IMR-90 (cell line): ENCODE measurements at regions not wholly inside any gene's neighbourhood (a gene's known extent, or its start where the extent isn't known, plus 50 kb on each side); places are given as distances from the start of the nearest gene placed in this dataset.

Source experiments
- ATAC-seq: fragments of 200-7000 bp; cut with Tn5 transposase; 2 replicates; pipeline ENCODE4 v1.9.1; 2020; ENCODE audit warnings: low read depth, mild to moderate bottlenecking, moderate library complexity
- BruUV-seq: library from RNA; stranded (reverse); fragments of 400-500 nt; replicated peaks from 2 replicates; lab custom pipeline; 2021; lab: Mats Ljungman, UMichigan
- CTCF ChIA-PET: fragments of 300-600 bp; formaldehyde crosslinking; extraction: SDS; loops from one replicate; lab custom pipeline; 2021; ENCODE audit warnings: antibody characterized with exemption; lab: Yijun Ruan, JAX
- POLR2A ChIA-PET: fragments of 300-600 bp; sonication (Branson Sonifier 250); formaldehyde crosslinking; loops from one replicate; lab custom pipeline; 2022; ENCODE audit warnings: antibody characterized with exemption; ENCODE audit not compliant: unreplicated experiment; lab: Charles Lee
- DNase-seq: peaks from one replicate; pipeline ENCODE4 v3.0.0; 2013
- H2AFZ ChIP-seq: replicated peaks from 2 replicates; pipeline ENCODE3; 2013; ENCODE audit warnings: low read length, mild to moderate bottlenecking; ENCODE audit not compliant: poor library complexity
- H2AK5ac ChIP-seq: 2 replicates; pipeline ENCODE4 v1.6.1; 2013; ENCODE audit warnings: low read depth, low read length, inconsistent platforms
- H2AK9ac ChIP-seq: replicated peaks from 2 replicates; pipeline ENCODE3; 2013; ENCODE audit warnings: mild to moderate bottlenecking, low read depth, low read length, moderate library complexity; ENCODE audit not compliant: poor library complexity
- H2BK120ac ChIP-seq: 2 replicates; pipeline ENCODE4 v1.6.1; 2013; ENCODE audit warnings: low read depth, low read length, inconsistent platforms
- H2BK15ac ChIP-seq: 3 replicates; pipeline ENCODE4 v1.6.1; 2013; ENCODE audit warnings: low read depth, low read length, inconsistent platforms
- H2BK20ac ChIP-seq: 2 replicates; pipeline ENCODE4 v1.6.1; 2013; ENCODE audit warnings: low read depth, mild to moderate bottlenecking, inconsistent platforms, low read length, moderate library complexity
- H2BK5ac ChIP-seq: 2 replicates; pipeline ENCODE4 v1.6.1; 2013; ENCODE audit warnings: mild to moderate bottlenecking, low read depth, low read length, inconsistent platforms; ENCODE audit not compliant: poor library complexity, severe bottlenecking
- H3K14ac ChIP-seq: replicated peaks from 2 replicates; pipeline ENCODE4 v1.6.1; 2013; ENCODE audit warnings: low read depth, low read length, inconsistent platforms
- H3K18ac ChIP-seq: 2 replicates; pipeline ENCODE4 v1.6.1; 2013; ENCODE audit warnings: low read depth, low read length, control low read depth
- H3K23ac ChIP-seq: 2 replicates; pipeline ENCODE4 v1.6.1; 2013; ENCODE audit warnings: low read depth, low read length, inconsistent platforms
- H3K27ac ChIP-seq: 2 replicates; pipeline ENCODE4 v1.5.1; 2013; ENCODE audit warnings: mild to moderate bottlenecking, control low read depth, low read length; ENCODE audit not compliant: insufficient read depth
- H3K27me3 ChIP-seq: 2 replicates; pipeline ENCODE4 v1.6.1; 2013; ENCODE audit warnings: low read length; ENCODE audit not compliant: control insufficient read depth, insufficient read depth
- H3K36me3 ChIP-seq: 2 replicates; pipeline ENCODE4 v1.6.1; 2013; ENCODE audit warnings: low read length, mixed read lengths; ENCODE audit not compliant: control insufficient read depth, insufficient read depth
- H3K4ac ChIP-seq: 2 replicates; pipeline ENCODE4 v1.6.1; 2013; ENCODE audit warnings: low read depth, low read length, inconsistent platforms
- H3K4me1 ChIP-seq: 2 replicates; pipeline ENCODE4 v1.6.1; 2013; ENCODE audit warnings: low read length, mixed read lengths; ENCODE audit not compliant: control insufficient read depth, insufficient read depth
- H3K4me2 ChIP-seq: 2 replicates; pipeline ENCODE4 v1.6.1; 2013; ENCODE audit warnings: low read depth, mild to moderate bottlenecking, control low read depth, low read length, moderate library complexity
- H3K4me3 ChIP-seq: 2 replicates; pipeline ENCODE4 v1.5.1; 2013; ENCODE audit warnings: low read depth, mild to moderate bottlenecking, control low read depth, low read length, moderate library complexity; ENCODE audit not compliant: insufficient read depth
- H3K56ac ChIP-seq: 2 replicates; pipeline ENCODE4 v1.6.1; 2013; ENCODE audit warnings: low read length, inconsistent platforms; ENCODE audit not compliant: insufficient read depth; ENCODE audit errors: extremely low read depth
- H3K79me1 ChIP-seq, 2 experiments: 2 replicates each; pipeline ENCODE4 v1.6.1; 2013; ENCODE audit warnings: low read length in 2 of 2, inconsistent platforms in 1 of 2, low read depth in 1 of 2
- H3K9ac ChIP-seq: 2 replicates; pipeline ENCODE4 v1.6.1; 2013; ENCODE audit warnings: low read depth, low read length, control low read depth
- H3K9me1 ChIP-seq: 2 replicates; pipeline ENCODE4 v1.6.1; 2013; ENCODE audit warnings: low read length, inconsistent platforms; ENCODE audit not compliant: insufficient read depth
- H3K9me3 ChIP-seq: 2 replicates; pipeline ENCODE4 v1.6.1; 2013; ENCODE audit warnings: low read length; ENCODE audit not compliant: control insufficient read depth, insufficient read depth
- H4K20me1 ChIP-seq: 2 replicates; pipeline ENCODE4 v1.6.1; 2013; ENCODE audit warnings: low read length, inconsistent platforms; ENCODE audit not compliant: insufficient read depth
- H4K5ac ChIP-seq: 2 replicates; pipeline ENCODE4 v1.6.1; 2013; ENCODE audit warnings: mild to moderate bottlenecking, low read depth, low read length, control low read depth
- H4K8ac ChIP-seq, 2 experiments: 2 replicates each; pipeline ENCODE4 v1.6.1; 2013; ENCODE audit warnings: low read depth in 2 of 2, low read length in 2 of 2, control low read depth in 1 of 2, inconsistent platforms in 1 of 2
- H4K91ac ChIP-seq: 2 replicates; pipeline ENCODE4 v1.6.1; 2013; ENCODE audit warnings: low read depth, low read length, inconsistent platforms; ENCODE audit not compliant: insufficient read depth
- MAFK ChIP-seq: IDR thresholded peaks from 2 replicates; pipeline ENCODE4 v1.6.1; 2012; ENCODE audit warnings: low read depth, low read length, improper control_type of control experiment
- RAD21 ChIP-seq: IDR thresholded peaks from 2 replicates; pipeline ENCODE4 v1.6.1; 2012; ENCODE audit warnings: low read length, improper control_type of control experiment
- WGBS, 2 experiments: methylation state at CpG; one replicate each; pipeline versions ENCODE4 v1.1.5 to v1.1.7; 2013; ENCODE audit warnings: missing lambda C conversion rate in 2 of 2; ENCODE audit not compliant: insufficient read length in 1 of 2; ENCODE audit errors: extremely low coverage in 2 of 2; 5-methylcytosine and 5-hydroxymethylcytosine counted together
- dilution Hi-C: fragments of 300-500 bp; cut with HindIII; formaldehyde crosslinking; loops from one replicate; pipeline ENCODE4 v1.14.3; 2018; ENCODE audit warnings: low sequenced_read_pairs; ENCODE audit not compliant: unreplicated experiment
- in situ Hi-C: fragments of 300-500 bp; cut with MboI; formaldehyde crosslinking; loops from 3 replicates; pipeline ENCODE4 v1.14.3; 2019; ENCODE audit warnings: low sequenced_read_pairs, inconsistent platforms, mixed read lengths
- intact Hi-C: fragments of 100-400 bp; cut with micrococcal nuclease; formaldehyde crosslinking; loops from 2 replicates; pipeline ENCODE4 v1.10.0; 2022

DNA sequence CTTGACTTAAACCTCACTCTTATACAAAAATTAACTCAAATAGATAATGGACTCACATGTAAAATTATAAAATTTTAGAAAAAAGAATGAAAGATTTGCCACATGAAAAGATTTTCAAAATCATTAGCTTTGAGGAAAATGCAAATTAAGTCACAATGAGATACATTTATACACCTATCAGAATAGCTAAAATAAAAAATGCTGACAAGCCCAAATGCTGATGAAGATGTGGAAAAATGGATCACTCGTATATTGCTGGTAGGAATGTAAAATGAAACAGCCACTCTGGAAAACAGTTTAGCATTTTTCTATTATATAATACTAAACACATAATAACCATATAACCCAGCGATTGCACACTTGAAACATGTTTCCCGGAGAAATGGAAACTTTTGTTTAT lies 316.2 kb downstream of the ANKRD50 start:
- CTCF ChIA-PET, result no interaction called here

More for the DNA sequence above, 316.2 kb downstream of the ANKRD50 start:
- Histone ChIP-seq H3K4me3 (no peak overlapping the region), H3K9me1 (no peaks in the 10 kb centered on the region), H2BK5ac (no peak overlapping the region), H3K4me1 (no peaks in the 10 kb centered on the region), H3K9me3 (no peaks in the 10 kb centered on the region), H2BK20ac (no peak overlapping the region), H3K79me1 (no peaks in the 10 kb centered on the region), H4K5ac (no peak overlapping the region), H4K91ac (no peak overlapping the region), H2AK9ac (no peak overlapping the region), H3K36me3 (no peaks in the 10 kb centered on the region), H3K23ac (no peak overlapping the region), H3K18ac (no peak overlapping the region), H3K9ac (no peak overlapping the region), H3K56ac (no peak overlapping the region), H3K27ac (no peak overlapping the region), H3K27me3 (no peaks in the 10 kb centered on the region), H2AK5ac (no peak overlapping the region), H3K4ac (no peak overlapping the region), H2BK120ac (no peak overlapping the region), H3K14ac (no peak overlapping the region), H4K8ac (no peak overlapping the region), H3K4me2 (no peak overlapping the region), H4K20me1 (no peaks in the 10 kb centered on the region), H2BK15ac (no peak overlapping the region), H2AFZ (no peak overlapping the region)
- in situ Hi-C loops (no loop called here), dilution Hi-C loops (no loop called here), intact Hi-C loops (no loop called here)
- TF ChIP-seq MAFK, result peak; percentile 86
- TF ChIP-seq RAD21, result no peak
- POLR2A ChIA-PET, result no interaction called here
- BruUV-seq, result no TSS peak
- ATAC-seq (no peak), DNase-seq (no peak)
- whole genome bisulfite sequencing, 2 experiments, result no CpG with 5 or more reads among the region's 3 CpGs
